Inferior parietal cortex (tissue), 1 donor: ENCODE measurements at regions not wholly inside any gene's neighbourhood (a gene's known extent, or its start where the extent isn't known, plus 50 kb on each side); places are given as distances from the start of the nearest gene placed in this dataset.
A peak's percentile ranks its signal among the peaks of the same experiment; 100 is the strongest.
"Not testable (repeated sequence)": the region's sequence is repeated elsewhere in the genome, so short reads cannot be mapped to it uniquely, and the experiment has no call there.

ENCODE experiments used
- DNase-seq: peaks from one replicate; pipeline ENCODE4 v3.0.0-alpha.2; 2016; ENCODE audit errors: extremely low spot score

- DNase-seq: no peak
Measured at GRCh38 chr2:159880729-159881128, 82.7 kb upstream of the CD302 start.

GRCh38 chr2:159879051-159879604, 81.1 kb upstream of the CD302 start:
- peak; percentile 15 for DNase-seq

DNA sequence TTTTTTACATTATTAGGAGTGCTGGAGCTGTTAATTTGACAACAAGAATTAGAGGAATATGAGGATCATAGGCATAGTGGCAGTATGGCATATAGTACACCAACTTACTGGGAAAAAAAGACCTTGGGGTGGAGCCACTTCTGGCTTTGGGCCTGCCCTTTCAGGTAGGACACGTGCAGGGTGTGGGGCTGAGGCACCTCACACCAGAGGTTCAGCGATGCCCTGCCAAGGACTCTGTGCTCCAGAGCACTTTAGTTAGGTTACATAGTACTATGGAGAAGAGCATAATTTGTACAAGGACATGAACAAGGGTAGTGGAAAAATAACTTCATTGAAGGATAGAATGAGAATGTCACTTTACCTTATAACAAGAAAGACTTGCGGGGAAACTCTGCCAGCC, 77.1 kb upstream of the CD302 start:
- DNase-seq: no peak

DNA sequence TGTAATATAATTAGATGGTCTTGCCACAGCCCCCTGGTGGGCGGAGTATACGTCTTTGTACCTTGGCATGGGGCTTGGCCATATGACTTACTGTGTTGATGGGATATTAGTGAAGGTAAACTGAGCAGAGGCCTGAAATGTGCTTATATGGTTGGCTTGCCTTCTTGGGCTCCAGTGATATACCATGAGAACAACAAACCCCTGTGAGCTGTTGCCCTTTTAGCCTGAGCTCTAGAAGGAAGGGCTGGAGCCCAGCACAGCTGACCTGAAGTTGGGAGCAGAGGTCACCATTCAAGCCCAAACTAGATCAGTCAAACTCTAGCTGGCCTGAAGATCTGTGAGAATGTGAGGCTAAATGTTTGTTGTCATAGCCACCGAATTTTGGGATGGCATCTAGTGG, 75.2 kb upstream of the CD302 start:
- DNase-seq: no peak

GRCh38 chr2:159872353-159872752, 74.3 kb upstream of the CD302 start:
- DNase-seq: no peak

- DNase-seq: not testable (repeated sequence)
Measured at GRCh38 chr2:159868598-159869159, 70.7 kb upstream of the CD302 start.

GRCh38 chr2:159867567-159868361, 69.8 kb upstream of the CD302 start:
- DNase-seq: no peak

- DNase-seq: no peak
Measured at GRCh38 chr2:159863526-159864160, 65.6 kb upstream of the CD302 start.

DNA sequence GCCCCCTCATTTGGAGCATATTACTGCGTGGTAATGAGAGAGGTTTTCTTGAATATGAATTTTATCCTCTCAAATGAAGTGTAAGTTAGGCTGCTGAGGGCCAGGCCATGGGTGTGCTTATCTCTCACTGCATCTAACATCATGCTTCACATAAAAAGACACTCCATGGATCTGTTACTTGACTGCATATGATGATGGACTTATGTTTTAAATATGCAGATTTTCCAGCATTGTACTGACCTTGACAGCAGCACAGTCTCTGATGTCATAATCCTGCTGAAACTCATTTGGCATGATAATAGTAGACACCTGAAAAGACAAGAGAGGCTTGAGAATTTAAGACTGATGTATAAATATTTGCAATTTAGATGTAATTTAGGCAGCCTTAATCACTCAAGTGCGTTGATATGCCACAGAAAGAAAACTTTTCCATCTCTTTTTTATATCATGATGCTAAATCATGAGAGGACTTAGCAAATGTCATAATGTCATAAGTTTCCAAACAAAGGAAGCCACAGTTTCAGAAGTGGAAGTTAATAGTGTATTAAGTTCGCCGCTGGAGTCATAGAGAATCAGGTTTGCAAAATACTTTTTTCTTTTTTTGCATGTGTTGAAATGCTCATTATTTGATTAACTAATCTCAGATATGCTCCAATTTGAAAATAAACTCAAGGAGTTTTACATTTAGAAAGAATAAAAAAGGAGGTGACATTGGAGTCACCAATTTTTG, 62.7 kb upstream of the CD302 start:
- DNase-seq: no peak

DNA sequence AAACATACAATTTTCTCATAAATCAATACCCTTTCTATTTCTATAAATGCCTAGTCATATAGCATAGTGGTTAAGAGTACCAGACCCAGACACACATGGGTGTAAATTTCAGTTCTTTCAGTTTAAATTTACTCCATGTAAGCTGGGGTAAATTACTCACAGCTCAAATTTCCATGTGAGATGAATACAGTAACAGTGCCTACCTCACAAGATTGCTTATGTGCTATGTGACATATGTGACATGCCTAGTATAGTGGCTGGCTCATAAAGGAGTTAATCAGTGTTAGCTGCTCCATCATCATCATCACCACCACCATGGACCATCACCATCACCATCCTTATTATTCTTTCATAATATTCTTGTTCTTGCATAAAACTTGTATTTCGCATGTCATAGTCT, 61.6 kb upstream of the CD302 start:
- no peak for DNase-seq

- DNase-seq: no peak
Measured at GRCh38 chr2:159856760-159857159, 58.8 kb upstream of the CD302 start.

- no peak for DNase-seq
Measured at GRCh38 chr2:159855557-159856061, 57.6 kb upstream of the CD302 start.

GRCh38 chr2:159855143-159855542, 57.1 kb upstream of the CD302 start:
- DNase-seq: no peak

DNA sequence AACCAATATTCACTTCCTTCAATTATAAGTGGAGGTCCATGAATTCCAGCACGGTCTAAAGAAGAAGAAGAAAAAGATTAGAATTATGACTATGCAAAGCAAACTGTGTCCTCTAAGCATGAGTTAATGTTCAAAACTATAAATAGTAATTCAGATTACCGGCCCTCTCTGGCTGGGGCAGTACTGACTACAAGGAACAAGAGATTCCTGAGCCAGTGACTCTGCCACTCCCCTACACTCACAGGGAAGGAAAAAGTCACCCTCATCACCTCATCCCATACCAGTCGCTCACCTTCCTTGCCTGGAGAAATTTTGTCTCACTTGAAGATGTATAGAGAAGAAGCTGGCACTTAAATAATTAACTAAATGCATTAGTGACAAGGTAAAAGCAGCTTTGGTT, 56.5 kb upstream of the CD302 start:
- DNase-seq: no peak

- DNase-seq: no peak
Measured at GRCh38 chr2:159853101-159853500, 55.1 kb upstream of the CD302 start.

DNA sequence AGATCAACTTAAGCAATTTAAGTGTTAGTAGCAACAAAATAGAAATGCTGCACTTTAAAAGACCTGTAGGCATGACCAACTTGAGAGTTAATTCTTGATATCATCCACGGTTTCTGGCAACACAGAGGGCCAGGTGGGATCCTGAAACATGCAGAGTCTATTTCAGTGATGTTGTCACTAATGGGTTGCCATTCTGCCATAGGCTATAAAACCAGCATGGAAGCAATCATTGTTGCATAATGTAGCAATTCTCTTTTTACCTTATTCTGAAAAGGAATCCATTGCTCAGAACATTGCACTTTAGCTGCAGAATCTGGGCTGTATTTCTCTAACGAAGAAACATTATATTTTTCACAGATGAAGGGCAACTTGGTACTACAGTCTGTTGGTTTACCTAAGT, 53.9 kb upstream of the CD302 start:
- DNase-seq: no peak

GRCh38 chr2:159850789-159851188, 52.8 kb upstream of the CD302 start:
- no peak for DNase-seq

DNA sequence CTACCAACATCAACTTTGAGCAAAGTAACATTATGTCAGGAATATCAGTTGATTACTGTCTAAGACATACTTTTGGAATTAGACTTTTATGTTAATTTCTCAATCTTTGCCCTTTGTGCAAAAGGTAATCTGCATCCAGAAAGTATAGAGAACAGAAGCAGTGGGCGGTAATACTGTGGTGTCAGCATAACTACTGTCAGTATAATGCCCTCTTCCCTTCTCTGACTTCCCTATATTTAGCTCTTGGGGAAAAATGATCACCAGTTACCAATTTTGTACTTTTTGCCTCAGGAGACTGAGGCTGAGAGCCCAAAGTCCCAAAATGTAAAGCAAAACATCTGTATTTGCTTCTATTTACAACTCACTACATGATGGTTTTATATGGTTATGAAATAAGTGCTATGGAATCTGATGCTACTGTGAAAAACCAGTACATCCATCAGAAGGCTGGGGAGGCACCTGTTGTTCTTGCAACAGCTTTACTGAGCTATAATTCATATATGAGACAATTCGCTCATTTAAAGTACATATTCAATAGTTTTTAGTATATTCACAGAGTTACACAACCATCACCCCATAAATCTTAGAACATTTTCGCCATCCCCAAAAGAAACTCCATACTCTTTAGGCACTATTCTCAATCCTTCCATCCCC, 51.3 kb upstream of the CD302 start:
- DNase-seq: no peak
